Naive thymus-derived CD8-positive, alpha-beta T cell (primary cell): ENCODE measurements at regions not wholly inside any gene's neighbourhood (a gene's known extent, or its start where the extent isn't known, plus 50 kb on each side); places are given as distances from the start of the nearest gene placed in this dataset.

Experiments used
- ATAC-seq, 2 donors: fragments of 150-1000 bp; cut with Tn5 transposase in 1 of 2; sonication (Bioruptor Pico), chemical (Tn5 transposase) in 1 of 2; 1 replicate in 1 of 2; 2 replicates in 1 of 2; pipeline ENCODE4 v1.10.0; 2021; ENCODE audit warnings: mild to moderate bottlenecking in 2 of 2, moderate library complexity in 2 of 2
- POLR2A ChIA-PET: fragments of 350-600 bp; sonication (Branson Sonifier 250); formaldehyde crosslinking; loops from one replicate; lab custom pipeline; 2021; ENCODE audit warnings: antibody characterized with exemption; lab: Charles Lee
- DNase-seq, 10 donors: peaks; one replicate each; pipeline versions ENCODE4 v3.0.0 to v3.0.0-alpha.2; 2020 to 2022
- H3K27ac Mint-ChIP-seq, 10 donors: one replicate each; pipeline ENCODE4 v1.8.0; 2020 to 2022; ENCODE audit warnings: mild to moderate bottlenecking in 10 of 10, mixed read lengths in 10 of 10, moderate library complexity in 4 of 10, inconsistent platforms in 1 of 10
- H3K27me3 Mint-ChIP-seq, 5 donors: one replicate each; pipeline ENCODE4 v1.8.0; 2021 to 2022; ENCODE audit warnings: mixed read lengths in 5 of 5
- H3K36me3 Mint-ChIP-seq, 3 donors: one replicate each; pipeline ENCODE4 v1.8.0; 2020 to 2022; ENCODE audit warnings: mixed read lengths in 3 of 3, mild to moderate bottlenecking in 2 of 3, inconsistent platforms in 1 of 3
- H3K4me1 Mint-ChIP-seq, 4 donors: one replicate each; pipeline ENCODE4 v1.8.0; 2021 to 2022; ENCODE audit warnings: mixed read lengths in 4 of 4
- H3K4me3 Mint-ChIP-seq, 10 donors: one replicate each; pipeline ENCODE4 v1.8.0; 2020 to 2022; ENCODE audit warnings: mild to moderate bottlenecking in 10 of 10, mixed read lengths in 10 of 10, moderate library complexity in 6 of 10, inconsistent platforms in 1 of 10
- H3K9me3 Mint-ChIP-seq, 9 donors: one replicate each; pipeline ENCODE4 v1.8.0; 2020 to 2022; ENCODE audit warnings: mixed read lengths in 9 of 9, mild to moderate bottlenecking in 3 of 9, inconsistent platforms in 1 of 9, moderate library complexity in 1 of 9

DNA sequence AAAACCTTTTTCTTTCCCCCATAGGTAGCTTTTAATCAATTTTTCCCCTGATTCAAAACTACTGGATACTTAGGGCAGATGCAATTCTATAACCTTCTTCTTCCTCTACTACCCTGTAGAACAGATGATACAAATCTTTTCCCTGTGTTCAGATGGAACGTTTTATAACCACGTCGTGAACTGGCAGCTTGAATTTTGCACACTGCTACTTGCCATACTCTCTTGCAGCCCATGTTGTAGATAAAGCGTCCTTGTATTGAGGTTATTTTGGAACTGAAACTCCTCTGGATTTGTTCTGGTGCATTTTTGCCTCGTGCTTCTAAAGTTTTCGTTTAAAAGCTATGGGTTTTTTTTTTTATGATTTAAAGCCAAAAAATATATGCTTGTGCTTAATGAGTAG lies 440.2 kb downstream of the RFPL4B start:
- Mint-ChIP-seq H3K27me3 (no peaks in the 10 kb centered on the region), H3K9me3 (peaks cover 0 to 14% (median 0%) of the 10 kb centered on the region in 9 donors), H3K4me3 (no peak overlapping the region), H3K27ac (no peak overlapping the region), H3K36me3 (no peaks in the 10 kb centered on the region), H3K4me1 (no peaks in the 10 kb centered on the region)
- DNase-seq, result no peak
- POLR2A ChIA-PET, result no interaction called here
- no peak for ATAC-seq

DNA sequence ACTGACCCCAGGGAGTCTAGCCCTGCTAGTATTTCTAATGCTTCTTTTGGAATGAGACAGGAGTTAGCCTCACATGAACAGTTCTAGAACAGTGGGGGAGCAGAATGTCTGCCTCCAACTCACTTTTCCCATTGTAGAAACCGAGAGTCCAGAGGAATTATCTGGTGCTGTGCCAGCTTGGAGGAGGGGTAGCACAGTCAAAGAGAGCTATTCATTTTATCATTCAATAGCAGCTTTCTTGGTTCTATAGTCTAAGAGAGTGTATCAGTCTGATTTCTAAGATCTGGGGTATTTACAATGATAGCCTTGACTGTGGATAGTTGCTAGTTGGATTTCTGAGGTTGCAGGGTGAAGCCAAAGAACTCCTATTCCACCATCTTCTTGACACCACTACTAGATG lies 448.2 kb downstream of the RFPL4B start:
- DNase-seq (no peak), ATAC-seq (no peak)
- Mint-ChIP-seq H3K27me3 (peaks cover 0 to 5% (median 0%) of the 10 kb centered on the region in 5 donors), H3K9me3 (peaks cover 0 to 29% (median 15%) of the 10 kb centered on the region in 9 donors), H3K36me3 (peaks cover 0 to 5% (median 0%) of the 10 kb centered on the region in 3 donors), H3K4me3 (no peak overlapping the region), H3K4me1 (no peaks in the 10 kb centered on the region), H3K27ac (no peak overlapping the region)
- POLR2A ChIA-PET, result no interaction called here

DNA sequence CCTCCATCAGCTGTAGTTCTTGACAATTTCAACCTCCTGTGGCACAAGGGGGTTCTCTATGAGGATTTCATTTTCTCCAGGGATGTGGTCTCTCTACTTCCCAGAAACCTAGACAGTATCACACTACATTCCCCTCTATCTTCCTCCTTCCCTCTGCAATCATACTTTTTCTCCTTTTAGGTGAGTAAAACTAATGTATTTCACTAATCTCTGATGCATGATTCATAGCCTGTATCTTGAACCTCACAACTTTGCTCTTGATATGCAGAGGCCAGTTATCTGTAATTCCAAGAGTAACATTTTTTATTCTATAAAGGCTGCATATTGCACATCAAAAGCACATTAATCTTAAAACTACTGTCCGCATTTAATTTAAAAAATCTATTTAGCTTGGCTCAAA lies 449.6 kb downstream of the RFPL4B start:
- H3K27me3 Mint-ChIP-seq, result peaks cover 0 to 5% (median 0%) of the 10 kb centered on the region in 5 donors
- no peak for DNase-seq
- H3K4me3 Mint-ChIP-seq, result no peak overlapping the region
- H3K27ac Mint-ChIP-seq, result no peak overlapping the region
- peaks cover 0 to 29% (median 15%) of the 10 kb centered on the region in 9 donors for H3K9me3 Mint-ChIP-seq
- H3K4me1 Mint-ChIP-seq, result no peaks in the 10 kb centered on the region
- H3K36me3 Mint-ChIP-seq, result peaks cover 0 to 5% (median 0%) of the 10 kb centered on the region in 3 donors
- POLR2A ChIA-PET, result no interaction called here
- ATAC-seq, result no peak

DNA sequence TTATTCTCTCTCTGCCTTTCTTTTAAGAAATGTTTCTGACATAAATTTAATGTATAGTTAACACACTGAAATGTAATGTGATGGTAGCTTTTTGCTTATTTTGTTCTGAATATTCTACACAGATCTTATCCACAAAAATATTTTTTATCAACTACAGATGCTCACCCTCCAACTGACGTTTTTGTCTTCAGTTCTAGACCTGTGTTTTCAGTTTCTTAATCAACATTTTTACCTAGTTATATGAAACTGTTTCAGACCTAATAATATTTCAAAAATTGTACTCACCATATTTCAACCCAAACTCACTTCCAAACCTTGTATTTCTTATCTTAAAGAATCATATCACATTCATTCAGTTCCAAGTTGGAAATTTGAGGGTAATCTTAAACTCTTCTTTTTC lies 452.8 kb downstream of the RFPL4B start:
- Mint-ChIP-seq H3K9me3 (peaks cover 0 to 16% (median 4%) of the 10 kb centered on the region in 9 donors), H3K4me1 (no peaks in the 10 kb centered on the region), H3K36me3 (no peaks in the 10 kb centered on the region), H3K27me3 (no peaks in the 10 kb centered on the region), H3K27ac (no peak overlapping the region), H3K4me3 (no peak overlapping the region)
- ATAC-seq (no peak), DNase-seq (no peak)
- POLR2A ChIA-PET, result no interaction called here

DNA sequence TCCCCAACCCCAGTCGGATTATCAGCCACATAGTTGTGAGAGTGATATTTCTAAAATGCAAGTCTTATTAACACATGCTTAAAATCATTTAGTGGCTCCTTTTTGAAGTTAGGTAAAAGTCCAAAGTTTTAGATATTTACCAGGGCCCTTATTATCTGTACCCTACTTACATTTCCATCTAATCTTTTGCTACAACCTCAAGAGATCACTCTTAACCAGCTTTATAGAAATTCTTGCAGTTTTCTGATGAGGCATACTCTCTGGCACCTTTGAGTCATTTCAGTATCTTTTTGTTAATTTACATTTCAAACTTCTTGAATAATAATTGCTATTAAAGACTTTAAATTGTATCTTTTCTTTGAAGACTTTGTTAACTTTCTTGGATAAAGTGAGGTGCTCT lies 453.3 kb downstream of the RFPL4B start:
- no peaks in the 10 kb centered on the region for H3K36me3 Mint-ChIP-seq
- H3K27me3 Mint-ChIP-seq, result no peaks in the 10 kb centered on the region
- H3K27ac Mint-ChIP-seq, result no peak overlapping the region
- H3K9me3 Mint-ChIP-seq, result peaks cover 0 to 16% (median 4%) of the 10 kb centered on the region in 9 donors
- ATAC-seq (no peak), DNase-seq (no peak)
- H3K4me3 Mint-ChIP-seq, result no peak overlapping the region
- POLR2A ChIA-PET, result no interaction called here
- H3K4me1 Mint-ChIP-seq, result no peaks in the 10 kb centered on the region

DNA sequence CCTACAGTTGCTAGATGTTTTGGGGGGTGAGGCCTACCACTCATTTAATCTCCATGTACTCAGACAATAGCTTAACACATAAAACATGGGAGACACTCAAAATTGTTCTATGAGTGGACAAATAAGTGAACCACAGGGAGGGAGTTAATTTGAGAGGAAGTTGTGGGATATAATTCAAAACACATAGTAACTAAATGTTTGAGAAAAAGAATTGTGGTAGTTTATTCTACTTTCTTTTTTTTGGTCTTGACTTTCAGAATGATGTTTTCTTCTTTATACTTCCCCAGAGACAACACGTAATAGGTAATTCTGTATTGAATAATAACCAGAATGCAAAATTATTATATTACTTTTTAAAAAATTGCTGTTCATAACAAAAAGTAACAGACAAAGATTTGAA lies 453.8 kb downstream of the RFPL4B start:
- Mint-ChIP-seq H3K4me3 (no peak overlapping the region), H3K36me3 (no peaks in the 10 kb centered on the region), H3K4me1 (no peaks in the 10 kb centered on the region), H3K9me3 (peaks cover 0 to 14% (median 4%) of the 10 kb centered on the region in 9 donors), H3K27me3 (no peaks in the 10 kb centered on the region), H3K27ac (no peak overlapping the region)
- no peak for DNase-seq
- ATAC-seq, result no peak
- POLR2A ChIA-PET, result no interaction called here

DNA sequence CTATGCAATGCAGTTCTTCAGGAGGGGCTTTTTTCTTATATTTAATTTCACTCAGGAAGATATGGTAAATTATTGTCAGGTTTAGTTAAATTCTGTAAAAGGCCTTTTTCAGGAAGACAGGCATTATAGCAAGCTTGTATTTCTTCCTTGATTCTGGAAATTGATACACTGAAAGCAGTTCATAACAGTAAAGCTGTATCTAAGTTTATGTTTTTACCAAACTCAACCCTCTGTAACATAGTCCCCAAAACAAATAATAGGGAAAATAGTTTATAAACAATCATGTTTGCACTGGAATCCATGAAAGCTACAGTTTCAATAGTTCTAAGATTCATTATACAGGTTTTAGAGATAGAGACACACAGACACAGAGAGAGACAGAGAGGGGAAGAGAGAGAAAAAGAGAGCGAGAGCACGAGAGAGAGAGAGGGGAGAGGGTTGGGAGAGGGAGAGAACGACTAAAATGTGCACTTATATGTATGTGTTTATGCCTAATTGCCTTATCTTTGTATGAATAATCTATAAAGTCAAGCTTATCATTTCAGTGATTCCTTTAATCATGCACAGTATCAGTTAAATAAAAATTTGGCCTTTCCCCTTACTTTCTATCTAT lies 454.4 kb downstream of the RFPL4B start:
- Mint-ChIP-seq H3K27ac (no peak overlapping the region), H3K36me3 (no peaks in the 10 kb centered on the region), H3K9me3 (peaks cover 0 to 14% (median 4%) of the 10 kb centered on the region in 9 donors), H3K4me1 (no peaks in the 10 kb centered on the region), H3K27me3 (no peaks in the 10 kb centered on the region), H3K4me3 (no peak overlapping the region)
- DNase-seq (no peak), ATAC-seq (no peak)
- POLR2A ChIA-PET, result no interaction called here

DNA sequence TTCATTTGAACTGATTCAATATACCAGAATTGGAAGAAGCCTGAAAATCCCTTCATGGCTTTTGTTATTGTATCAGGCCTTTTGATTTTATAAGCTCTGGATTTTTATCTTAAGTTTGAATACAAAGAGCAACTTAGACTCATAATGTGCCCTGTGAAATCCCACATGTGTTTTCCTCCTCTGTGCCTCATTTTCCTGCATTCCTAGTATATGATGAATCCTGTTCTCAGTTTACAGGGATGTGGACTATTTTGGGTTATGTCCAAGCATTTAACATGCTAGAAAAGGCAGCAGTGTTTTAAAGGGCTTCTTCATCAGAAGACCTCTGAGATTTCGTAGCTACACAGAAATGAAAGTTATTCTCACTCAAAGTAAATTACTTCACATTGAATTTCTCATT lies 455.0 kb downstream of the RFPL4B start:
- Mint-ChIP-seq H3K4me1 (no peaks in the 10 kb centered on the region), H3K9me3 (peaks cover 0 to 10% (median 4%) of the 10 kb centered on the region in 9 donors), H3K36me3 (no peaks in the 10 kb centered on the region), H3K27ac (no peak overlapping the region), H3K4me3 (no peak overlapping the region), H3K27me3 (no peaks in the 10 kb centered on the region)
- ATAC-seq (no peak), DNase-seq (no peak)
- POLR2A ChIA-PET, result no interaction called here

DNA sequence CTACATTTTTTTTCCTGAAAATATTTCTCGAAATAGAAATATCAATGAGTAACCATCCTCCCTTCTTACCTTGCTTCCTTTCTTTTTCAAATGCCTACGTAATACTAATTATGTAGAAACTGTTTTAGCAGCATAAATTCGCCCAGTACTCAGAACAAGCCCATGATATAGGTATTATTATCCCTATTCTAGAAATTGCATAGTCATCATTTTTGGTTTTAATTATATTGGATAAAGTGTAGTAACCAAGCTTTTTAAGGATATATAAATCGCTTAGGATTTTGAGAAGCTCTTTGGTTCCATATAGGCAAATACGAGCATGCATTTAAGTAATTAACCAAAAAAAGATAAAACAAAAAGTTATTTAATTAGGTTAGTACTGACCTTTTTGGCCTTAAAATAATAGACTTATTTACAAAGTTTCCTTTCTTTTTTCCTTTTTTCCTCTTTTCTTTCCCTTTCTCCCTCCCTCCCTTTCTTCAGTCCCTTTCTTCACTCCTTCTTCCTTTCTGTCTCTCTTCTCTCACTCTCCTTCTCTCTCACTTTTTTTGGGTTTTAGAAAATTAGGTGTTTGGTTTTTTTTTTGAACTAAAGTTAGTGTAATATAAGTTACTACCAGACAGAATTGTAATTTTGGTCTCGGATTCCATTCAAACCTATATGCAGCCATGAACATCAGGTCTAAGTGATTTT lies 457.7 kb downstream of the RFPL4B start:
- no peak overlapping the region for H3K27ac Mint-ChIP-seq
- no peak overlapping the region for H3K4me3 Mint-ChIP-seq
- H3K36me3 Mint-ChIP-seq, result no peaks in the 10 kb centered on the region
- ATAC-seq (no peak), DNase-seq (no peak)
- no peaks in the 10 kb centered on the region for H3K27me3 Mint-ChIP-seq
- peaks cover 0 to 8% (median 0%) of the 10 kb centered on the region in 9 donors for H3K9me3 Mint-ChIP-seq
- POLR2A ChIA-PET, result interaction anchor here (0.6 kb wide), 1 partner anchor 706 kb away, joined by 3 read pairs; no protein-coding TSS in a partner anchor
- no peaks in the 10 kb centered on the region for H3K4me1 Mint-ChIP-seq

DNA sequence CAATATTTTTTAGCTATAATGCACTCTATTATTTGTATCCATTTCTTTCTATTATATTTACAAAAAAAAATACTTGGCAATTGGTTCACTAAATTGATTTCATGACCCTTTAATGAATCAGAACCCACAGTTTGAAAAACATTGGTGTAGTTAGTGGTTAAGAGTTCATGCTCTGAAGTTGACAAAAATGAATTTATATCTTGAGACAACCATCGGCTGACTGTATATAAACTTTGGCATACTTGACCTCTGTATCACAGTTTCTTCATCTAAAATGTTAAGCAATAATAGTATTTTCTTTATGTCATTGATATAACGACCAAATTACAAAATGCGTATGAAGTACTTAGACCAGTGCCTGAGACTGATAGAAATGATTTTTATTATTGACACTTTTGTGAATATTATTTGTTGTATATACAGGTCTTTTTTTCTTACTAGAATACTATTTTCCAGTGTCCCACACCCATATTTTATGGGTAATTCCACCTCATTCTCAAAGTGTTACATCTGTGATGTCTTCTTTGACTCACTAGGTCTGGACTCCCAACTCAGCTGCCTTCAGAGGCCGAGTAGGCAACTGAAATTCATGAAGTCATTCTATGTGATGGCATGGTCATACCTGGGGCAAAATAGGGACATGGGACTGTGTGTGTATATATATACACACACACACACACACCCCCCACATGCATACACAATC lies 459.2 kb downstream of the RFPL4B start:
- H3K27ac Mint-ChIP-seq, result no peak overlapping the region
- peaks cover 0 to 8% (median 0%) of the 10 kb centered on the region in 9 donors for H3K9me3 Mint-ChIP-seq
- POLR2A ChIA-PET, result no interaction called here

DNA sequence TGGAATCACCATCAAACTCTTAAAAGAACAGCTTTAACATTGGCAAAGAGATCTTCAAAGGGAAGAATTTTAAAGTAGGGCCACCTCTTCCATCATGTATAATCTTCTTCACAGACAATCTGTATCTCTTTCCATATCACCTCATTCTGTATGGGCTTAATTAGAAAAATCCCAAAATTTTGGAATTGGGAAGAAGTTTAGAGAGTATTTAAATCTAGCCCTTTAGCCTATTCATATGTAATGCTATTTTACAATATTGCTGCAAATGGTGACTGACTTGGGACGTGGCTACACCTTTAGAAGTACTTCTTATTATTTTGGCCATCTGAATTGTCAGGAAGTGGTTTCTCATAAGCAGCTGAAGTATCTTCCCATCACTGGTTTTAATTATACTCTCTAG lies 474.3 kb downstream of the RFPL4B start:
- H3K27ac Mint-ChIP-seq, result no peak overlapping the region
- H3K9me3 Mint-ChIP-seq, result peaks cover 0 to 31% (median 2%) of the 10 kb centered on the region in 9 donors
- DNase-seq, result no peak
- no peaks in the 10 kb centered on the region for H3K36me3 Mint-ChIP-seq
- POLR2A ChIA-PET, result no interaction called here
- no peak for ATAC-seq
- no peaks in the 10 kb centered on the region for H3K4me1 Mint-ChIP-seq
- H3K4me3 Mint-ChIP-seq, result no peak overlapping the region
- H3K27me3 Mint-ChIP-seq, result no peaks in the 10 kb centered on the region

More for the DNA sequence above, 459.2 kb downstream of the RFPL4B start:
- Mint-ChIP-seq H3K4me1 (no peaks in the 10 kb centered on the region), H3K36me3 (no peaks in the 10 kb centered on the region), H3K4me3 (no peak overlapping the region), H3K27me3 (no peaks in the 10 kb centered on the region)
- ATAC-seq (no peak), DNase-seq (no peak)

DNA sequence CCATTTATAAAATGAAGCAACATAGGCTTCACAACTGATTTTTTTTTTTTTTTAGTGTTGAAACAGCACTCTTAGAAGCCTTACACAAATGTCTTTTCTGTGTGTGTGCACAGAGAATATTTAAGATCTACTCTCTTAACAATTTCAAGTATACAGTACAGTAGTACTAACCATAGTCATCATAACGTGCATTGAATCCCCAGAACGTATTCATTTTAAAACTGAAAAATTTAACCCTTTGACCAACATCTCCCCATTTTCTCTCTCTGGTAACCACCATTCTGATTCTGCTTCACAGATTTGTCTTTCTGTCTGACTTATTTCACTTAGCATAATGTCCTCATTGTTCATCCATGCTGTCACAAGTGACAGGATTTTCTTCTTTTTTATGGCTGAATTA lies 475.6 kb downstream of the RFPL4B start:
- no peaks in the 10 kb centered on the region for H3K27me3 Mint-ChIP-seq
- no peak for DNase-seq
- peaks cover 0 to 31% (median 2%) of the 10 kb centered on the region in 9 donors for H3K9me3 Mint-ChIP-seq
- H3K4me1 Mint-ChIP-seq, result no peaks in the 10 kb centered on the region
- no peak overlapping the region for H3K27ac Mint-ChIP-seq
- ATAC-seq, result no peak
- no peaks in the 10 kb centered on the region for H3K36me3 Mint-ChIP-seq
- no peak overlapping the region for H3K4me3 Mint-ChIP-seq
- POLR2A ChIA-PET, result no interaction called here

DNA sequence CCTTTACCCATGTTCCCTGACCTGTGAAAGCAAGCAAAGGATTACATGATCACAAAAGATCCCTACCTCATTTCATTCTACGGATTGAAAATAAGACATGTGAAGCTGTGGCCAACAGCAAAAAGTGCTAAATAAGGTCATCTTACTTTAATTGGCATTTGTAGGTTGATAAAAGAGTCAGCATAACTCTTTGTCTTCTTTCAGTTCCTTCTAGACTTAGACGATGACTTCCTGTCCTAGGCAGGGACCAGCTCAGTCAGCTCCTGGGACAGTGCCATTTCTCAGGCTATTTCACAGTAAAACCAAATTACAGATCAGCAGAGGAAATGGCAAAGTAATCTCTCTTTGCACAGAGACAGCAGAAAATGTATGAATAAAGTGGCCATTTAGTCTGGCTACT lies 480.7 kb downstream of the RFPL4B start:
- POLR2A ChIA-PET, result no interaction called here
- Mint-ChIP-seq H3K27ac (no peak overlapping the region), H3K27me3 (no peaks in the 10 kb centered on the region), H3K36me3 (no peaks in the 10 kb centered on the region), H3K4me1 (no peaks in the 10 kb centered on the region), H3K4me3 (no peak overlapping the region), H3K9me3 (peaks cover 0 to 11% (median 0%) of the 10 kb centered on the region in 9 donors)
- no peak for DNase-seq
- ATAC-seq, result no peak
